IMR-90 (cell line): ENCODE measurements at regions not wholly inside any gene's neighbourhood (a gene's known extent, or its start where the extent isn't known, plus 50 kb on each side); places are given as distances from the start of the nearest gene placed in this dataset.
"Not testable (repeated sequence)": the region's sequence is repeated elsewhere in the genome, so short reads cannot be mapped to it uniquely, and the experiment has no call there.

Experiments
- ATAC-seq: fragments of 200-7000 bp; cut with Tn5 transposase; 2 replicates; pipeline ENCODE4 v1.9.1; 2020; ENCODE audit warnings: low read depth, mild to moderate bottlenecking, moderate library complexity
- BruUV-seq: library from RNA; stranded (reverse); fragments of 400-500 nt; replicated peaks from 2 replicates; lab custom pipeline; 2021; lab: Mats Ljungman, UMichigan
- CTCF ChIA-PET: fragments of 300-600 bp; formaldehyde crosslinking; extraction: SDS; loops from one replicate; lab custom pipeline; 2021; ENCODE audit warnings: antibody characterized with exemption; lab: Yijun Ruan, JAX
- POLR2A ChIA-PET: fragments of 300-600 bp; sonication (Branson Sonifier 250); formaldehyde crosslinking; loops from one replicate; lab custom pipeline; 2022; ENCODE audit warnings: antibody characterized with exemption; ENCODE audit not compliant: unreplicated experiment; lab: Charles Lee
- DNase-seq: peaks from one replicate; pipeline ENCODE4 v3.0.0; 2013
- H2AFZ ChIP-seq: replicated peaks from 2 replicates; pipeline ENCODE3; 2013; ENCODE audit warnings: low read length, mild to moderate bottlenecking; ENCODE audit not compliant: poor library complexity
- H2AK5ac ChIP-seq: 2 replicates; pipeline ENCODE4 v1.6.1; 2013; ENCODE audit warnings: low read depth, low read length, inconsistent platforms
- H2AK9ac ChIP-seq: replicated peaks from 2 replicates; pipeline ENCODE3; 2013; ENCODE audit warnings: mild to moderate bottlenecking, low read depth, low read length, moderate library complexity; ENCODE audit not compliant: poor library complexity
- H2BK120ac ChIP-seq: 2 replicates; pipeline ENCODE4 v1.6.1; 2013; ENCODE audit warnings: low read depth, low read length, inconsistent platforms
- H2BK15ac ChIP-seq: 3 replicates; pipeline ENCODE4 v1.6.1; 2013; ENCODE audit warnings: low read depth, low read length, inconsistent platforms
- H2BK20ac ChIP-seq: 2 replicates; pipeline ENCODE4 v1.6.1; 2013; ENCODE audit warnings: low read depth, mild to moderate bottlenecking, inconsistent platforms, low read length, moderate library complexity
- H2BK5ac ChIP-seq: 2 replicates; pipeline ENCODE4 v1.6.1; 2013; ENCODE audit warnings: mild to moderate bottlenecking, low read depth, low read length, inconsistent platforms; ENCODE audit not compliant: poor library complexity, severe bottlenecking
- H3K14ac ChIP-seq: replicated peaks from 2 replicates; pipeline ENCODE4 v1.6.1; 2013; ENCODE audit warnings: low read depth, low read length, inconsistent platforms
- H3K18ac ChIP-seq: 2 replicates; pipeline ENCODE4 v1.6.1; 2013; ENCODE audit warnings: low read depth, low read length, control low read depth
- H3K23ac ChIP-seq: 2 replicates; pipeline ENCODE4 v1.6.1; 2013; ENCODE audit warnings: low read depth, low read length, inconsistent platforms
- H3K27ac ChIP-seq: 2 replicates; pipeline ENCODE4 v1.5.1; 2013; ENCODE audit warnings: mild to moderate bottlenecking, control low read depth, low read length; ENCODE audit not compliant: insufficient read depth
- H3K27me3 ChIP-seq: 2 replicates; pipeline ENCODE4 v1.6.1; 2013; ENCODE audit warnings: low read length; ENCODE audit not compliant: control insufficient read depth, insufficient read depth
- H3K36me3 ChIP-seq: 2 replicates; pipeline ENCODE4 v1.6.1; 2013; ENCODE audit warnings: low read length, mixed read lengths; ENCODE audit not compliant: control insufficient read depth, insufficient read depth
- H3K4ac ChIP-seq: 2 replicates; pipeline ENCODE4 v1.6.1; 2013; ENCODE audit warnings: low read depth, low read length, inconsistent platforms
- H3K4me1 ChIP-seq: 2 replicates; pipeline ENCODE4 v1.6.1; 2013; ENCODE audit warnings: low read length, mixed read lengths; ENCODE audit not compliant: control insufficient read depth, insufficient read depth
- H3K4me2 ChIP-seq: 2 replicates; pipeline ENCODE4 v1.6.1; 2013; ENCODE audit warnings: low read depth, mild to moderate bottlenecking, control low read depth, low read length, moderate library complexity
- H3K4me3 ChIP-seq: 2 replicates; pipeline ENCODE4 v1.5.1; 2013; ENCODE audit warnings: low read depth, mild to moderate bottlenecking, control low read depth, low read length, moderate library complexity; ENCODE audit not compliant: insufficient read depth
- H3K56ac ChIP-seq: 2 replicates; pipeline ENCODE4 v1.6.1; 2013; ENCODE audit warnings: low read length, inconsistent platforms; ENCODE audit not compliant: insufficient read depth; ENCODE audit errors: extremely low read depth
- H3K79me1 ChIP-seq, 2 experiments: 2 replicates each; pipeline ENCODE4 v1.6.1; 2013; ENCODE audit warnings: low read length in 2 of 2, inconsistent platforms in 1 of 2, low read depth in 1 of 2
- H3K9ac ChIP-seq: 2 replicates; pipeline ENCODE4 v1.6.1; 2013; ENCODE audit warnings: low read depth, low read length, control low read depth
- H3K9me1 ChIP-seq: 2 replicates; pipeline ENCODE4 v1.6.1; 2013; ENCODE audit warnings: low read length, inconsistent platforms; ENCODE audit not compliant: insufficient read depth
- H3K9me3 ChIP-seq: 2 replicates; pipeline ENCODE4 v1.6.1; 2013; ENCODE audit warnings: low read length; ENCODE audit not compliant: control insufficient read depth, insufficient read depth
- H4K20me1 ChIP-seq: 2 replicates; pipeline ENCODE4 v1.6.1; 2013; ENCODE audit warnings: low read length, inconsistent platforms; ENCODE audit not compliant: insufficient read depth
- H4K5ac ChIP-seq: 2 replicates; pipeline ENCODE4 v1.6.1; 2013; ENCODE audit warnings: mild to moderate bottlenecking, low read depth, low read length, control low read depth
- H4K8ac ChIP-seq, 2 experiments: 2 replicates each; pipeline ENCODE4 v1.6.1; 2013; ENCODE audit warnings: low read depth in 2 of 2, low read length in 2 of 2, control low read depth in 1 of 2, inconsistent platforms in 1 of 2
- H4K91ac ChIP-seq: 2 replicates; pipeline ENCODE4 v1.6.1; 2013; ENCODE audit warnings: low read depth, low read length, inconsistent platforms; ENCODE audit not compliant: insufficient read depth
- BHLHE40 ChIP-seq: fragments of 150-350 bp; IDR thresholded peaks from 2 replicates; pipeline ENCODE4 v1.6.1; 2016; ENCODE audit warnings: mild to moderate bottlenecking, low read depth, low read length
- CHD1 ChIP-seq: IDR thresholded peaks from 2 replicates; pipeline ENCODE4 v1.6.1; 2012; ENCODE audit warnings: low read depth, low read length, improper control_type of control experiment
- MXI1 ChIP-seq: IDR thresholded peaks from 2 replicates; pipeline ENCODE4 v1.6.1; 2012; ENCODE audit warnings: low read depth, mild to moderate bottlenecking, low read length, moderate library complexity, borderline replicate concordance
- NFE2L2 ChIP-seq: fragments of 150-350 bp; IDR thresholded peaks from 2 replicates; pipeline ENCODE4 v1.6.1; 2016; ENCODE audit warnings: low read depth, mild to moderate bottlenecking, low read length
- POLR2A ChIP-seq: IDR thresholded peaks from 2 replicates; pipeline ENCODE4 v1.6.1; 2012; ENCODE audit warnings: mild to moderate bottlenecking, low read depth, low read length
- SMC3 ChIP-seq: fragments of 150-350 bp; IDR thresholded peaks from 2 replicates; pipeline ENCODE4 v1.6.1; 2016; ENCODE audit warnings: low read depth, mild to moderate bottlenecking, antibody characterized with exemption, low read length, moderate library complexity
- WGBS, 2 experiments: methylation state at CpG; one replicate each; pipeline versions ENCODE4 v1.1.5 to v1.1.7; 2013; ENCODE audit warnings: missing lambda C conversion rate in 2 of 2; ENCODE audit not compliant: insufficient read length in 1 of 2; ENCODE audit errors: extremely low coverage in 2 of 2; 5-methylcytosine and 5-hydroxymethylcytosine counted together
- dilution Hi-C: fragments of 300-500 bp; cut with HindIII; formaldehyde crosslinking; loops from one replicate; pipeline ENCODE4 v1.14.3; 2018; ENCODE audit warnings: low sequenced_read_pairs; ENCODE audit not compliant: unreplicated experiment
- in situ Hi-C: fragments of 300-500 bp; cut with MboI; formaldehyde crosslinking; loops from 3 replicates; pipeline ENCODE4 v1.14.3; 2019; ENCODE audit warnings: low sequenced_read_pairs, inconsistent platforms, mixed read lengths
- intact Hi-C: fragments of 100-400 bp; cut with micrococcal nuclease; formaldehyde crosslinking; loops from 2 replicates; pipeline ENCODE4 v1.10.0; 2022
- TF ChIP-seq, protein P1 (sequence below): fragments of 150-350 bp; IDR thresholded peaks from 2 replicates; pipeline ENCODE4 v1.6.1; 2017; ENCODE audit warnings: mild to moderate bottlenecking, antibody characterized with exemption, low read length, low read depth
- TF ChIP-seq, protein P2 (sequence below): conservative IDR thresholded peaks from 2 replicates; pipeline ENCODE4 v1.5.1; 2012; ENCODE audit warnings: mild to moderate bottlenecking, low read depth, low read length, improper control_type of control experiment

GRCh38 chr11:135015966-135016365, 603.9 kb upstream of the B3GAT1 start:
- TF ChIP-seq BHLHE40: no peak
- TF ChIP-seq POLR2A: no peak
- TF ChIP-seq CHD1: no peak
- no peak for TF ChIP-seq SMC3
- no peak for TF ChIP-seq MXI1
- TF ChIP-seq, protein P1, sequence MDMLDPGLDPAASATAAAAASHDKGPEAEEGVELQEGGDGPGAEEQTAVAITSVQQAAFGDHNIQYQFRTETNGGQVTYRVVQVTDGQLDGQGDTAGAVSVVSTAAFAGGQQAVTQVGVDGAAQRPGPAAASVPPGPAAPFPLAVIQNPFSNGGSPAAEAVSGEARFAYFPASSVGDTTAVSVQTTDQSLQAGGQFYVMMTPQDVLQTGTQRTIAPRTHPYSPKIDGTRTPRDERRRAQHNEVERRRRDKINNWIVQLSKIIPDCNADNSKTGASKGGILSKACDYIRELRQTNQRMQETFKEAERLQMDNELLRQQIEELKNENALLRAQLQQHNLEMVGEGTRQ: no peak
- TF ChIP-seq NFE2L2: no peak
- TF ChIP-seq, protein P2, sequence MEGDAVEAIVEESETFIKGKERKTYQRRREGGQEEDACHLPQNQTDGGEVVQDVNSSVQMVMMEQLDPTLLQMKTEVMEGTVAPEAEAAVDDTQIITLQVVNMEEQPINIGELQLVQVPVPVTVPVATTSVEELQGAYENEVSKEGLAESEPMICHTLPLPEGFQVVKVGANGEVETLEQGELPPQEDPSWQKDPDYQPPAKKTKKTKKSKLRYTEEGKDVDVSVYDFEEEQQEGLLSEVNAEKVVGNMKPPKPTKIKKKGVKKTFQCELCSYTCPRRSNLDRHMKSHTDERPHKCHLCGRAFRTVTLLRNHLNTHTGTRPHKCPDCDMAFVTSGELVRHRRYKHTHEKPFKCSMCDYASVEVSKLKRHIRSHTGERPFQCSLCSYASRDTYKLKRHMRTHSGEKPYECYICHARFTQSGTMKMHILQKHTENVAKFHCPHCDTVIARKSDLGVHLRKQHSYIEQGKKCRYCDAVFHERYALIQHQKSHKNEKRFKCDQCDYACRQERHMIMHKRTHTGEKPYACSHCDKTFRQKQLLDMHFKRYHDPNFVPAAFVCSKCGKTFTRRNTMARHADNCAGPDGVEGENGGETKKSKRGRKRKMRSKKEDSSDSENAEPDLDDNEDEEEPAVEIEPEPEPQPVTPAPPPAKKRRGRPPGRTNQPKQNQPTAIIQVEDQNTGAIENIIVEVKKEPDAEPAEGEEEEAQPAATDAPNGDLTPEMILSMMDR: no peak
- H3K4me3 ChIP-seq: no peak overlapping the region
- H3K23ac ChIP-seq: no peak overlapping the region
- H3K9me3 ChIP-seq: peaks cover 9% of the 10 kb centered on the region
- H2AK9ac ChIP-seq: no peak overlapping the region
- no peak overlapping the region for H2BK20ac ChIP-seq
- H4K5ac ChIP-seq: no peak overlapping the region
- no peak overlapping the region for H2BK5ac ChIP-seq
- H3K4ac ChIP-seq: no peak overlapping the region
- no peaks in the 10 kb centered on the region for H3K36me3 ChIP-seq
- H3K4me2 ChIP-seq: no peak overlapping the region
- no peaks in the 10 kb centered on the region for H3K79me1 ChIP-seq
- H3K14ac ChIP-seq: no peak overlapping the region
- no TSS peak for BruUV-seq
- ChIA-PET CTCF (no interaction called here), POLR2A (no interaction called here)
- H4K91ac ChIP-seq: no peak overlapping the region
- H4K20me1 ChIP-seq: no peaks in the 10 kb centered on the region
- in situ Hi-C loops: no loop called here
- no peak overlapping the region for H4K8ac ChIP-seq
- H3K27ac ChIP-seq: no peak overlapping the region
- H2BK15ac ChIP-seq: no peak overlapping the region
- H2BK120ac ChIP-seq: no peak overlapping the region
- no peaks in the 10 kb centered on the region for H3K27me3 ChIP-seq
- H3K9ac ChIP-seq: no peak overlapping the region
- H2AFZ ChIP-seq: no peak overlapping the region
- DNase-seq (no peak), ATAC-seq (no peak)
- no peaks in the 10 kb centered on the region for H3K9me1 ChIP-seq
- no CpG with 5 or more reads among the region's 3 CpGs for WGBS, 2 experiments
- intact Hi-C loops: no loop called here
- H3K4me1 ChIP-seq: no peaks in the 10 kb centered on the region
- no peak overlapping the region for H2AK5ac ChIP-seq
- H3K18ac ChIP-seq: no peak overlapping the region
- H3K56ac ChIP-seq: no peak overlapping the region
- dilution Hi-C loops: no loop called here

DNA sequence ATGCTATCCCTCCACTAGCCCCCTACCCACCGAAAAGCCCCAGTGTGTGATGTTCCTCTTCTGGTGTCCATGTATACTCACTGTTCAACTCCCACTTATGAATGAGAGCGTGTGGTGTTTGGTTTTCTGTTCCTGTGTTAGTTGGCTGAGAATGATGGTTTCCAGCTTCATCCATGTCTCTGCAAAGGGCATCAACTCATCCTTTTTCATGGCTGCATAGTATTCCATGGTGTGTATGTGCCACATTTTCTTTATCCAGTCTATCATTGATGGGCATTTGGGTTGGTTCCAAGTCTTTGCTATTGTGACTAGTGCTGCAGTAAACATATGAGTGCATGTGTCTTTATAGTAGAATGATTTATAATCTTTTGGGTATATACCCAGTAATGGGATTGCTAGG, 599.3 kb upstream of the B3GAT1 start:
- H3K56ac ChIP-seq, POLR2A ChIA-PET, H2BK15ac ChIP-seq, H3K4me2 ChIP-seq, H4K8ac ChIP-seq, CTCF ChIA-PET, H3K9me1 ChIP-seq, H3K27ac ChIP-seq, BruUV-seq, H2AK5ac ChIP-seq, DNase-seq, in situ Hi-C loops, H2AFZ ChIP-seq, dilution Hi-C loops, H3K14ac ChIP-seq, H2BK20ac ChIP-seq, H2BK120ac ChIP-seq, H3K36me3 ChIP-seq, H3K9ac ChIP-seq, H3K4me1 ChIP-seq, H3K18ac ChIP-seq, H3K4ac ChIP-seq, ATAC-seq, H3K4me3 ChIP-seq, H4K5ac ChIP-seq, H3K79me1 ChIP-seq, H4K20me1 ChIP-seq, H2BK5ac ChIP-seq, H2AK9ac ChIP-seq, H4K91ac ChIP-seq, H3K9me3 ChIP-seq, intact Hi-C loops, H3K23ac ChIP-seq, H3K27me3 ChIP-seq: not testable (repeated sequence)
- WGBS, 2 experiments: no CpG with 5 or more reads among the region's 2 CpGs
